ENCODE measurements at regions not wholly inside any gene's neighbourhood (a gene's known extent, or its start where the extent isn't known, plus 50 kb on each side); places are given as distances from the start of the nearest gene placed in this dataset.

DNA sequence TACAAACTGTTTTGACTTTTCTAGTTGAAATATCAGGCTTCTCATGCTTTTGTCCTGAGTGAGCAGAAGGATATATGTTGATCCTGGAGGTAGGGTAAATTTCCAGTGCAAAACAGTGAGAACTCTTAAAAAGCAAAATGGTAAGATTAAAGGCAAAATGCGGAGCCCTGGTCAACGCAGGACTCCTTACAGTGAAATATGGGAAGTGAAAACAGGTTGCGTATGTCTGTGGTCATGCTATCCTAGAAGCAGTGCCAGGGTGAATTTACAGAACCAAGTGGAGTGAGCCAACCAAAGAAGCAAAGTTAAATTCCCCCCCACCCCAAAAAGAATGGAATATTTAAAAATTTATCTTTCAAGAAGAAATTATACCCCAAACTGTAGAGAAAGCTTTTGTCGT, 256.4 kb downstream of the NR2F2 start:
- Histone ChIP-seq H3K36me3 (no peaks in the 10 kb centered on the region), H3K27me3 (no peaks in the 10 kb centered on the region), H3K27ac (no peak overlapping the region), H3K4me1 (no peaks in the 10 kb centered on the region), H3K4me3 (no peak overlapping the region), H3K9me3 (no peaks in the 10 kb centered on the region)
- no peak for DNase-seq (ENCODE audit: low spot score in 2 of 2)
- intact Hi-C loops (cut with DNase I): loop anchor here (10.0 kb wide), 1 partner anchor 222 kb away; no protein-coding TSS in a partner anchor
- TF ChIP-seq, protein P1, sequence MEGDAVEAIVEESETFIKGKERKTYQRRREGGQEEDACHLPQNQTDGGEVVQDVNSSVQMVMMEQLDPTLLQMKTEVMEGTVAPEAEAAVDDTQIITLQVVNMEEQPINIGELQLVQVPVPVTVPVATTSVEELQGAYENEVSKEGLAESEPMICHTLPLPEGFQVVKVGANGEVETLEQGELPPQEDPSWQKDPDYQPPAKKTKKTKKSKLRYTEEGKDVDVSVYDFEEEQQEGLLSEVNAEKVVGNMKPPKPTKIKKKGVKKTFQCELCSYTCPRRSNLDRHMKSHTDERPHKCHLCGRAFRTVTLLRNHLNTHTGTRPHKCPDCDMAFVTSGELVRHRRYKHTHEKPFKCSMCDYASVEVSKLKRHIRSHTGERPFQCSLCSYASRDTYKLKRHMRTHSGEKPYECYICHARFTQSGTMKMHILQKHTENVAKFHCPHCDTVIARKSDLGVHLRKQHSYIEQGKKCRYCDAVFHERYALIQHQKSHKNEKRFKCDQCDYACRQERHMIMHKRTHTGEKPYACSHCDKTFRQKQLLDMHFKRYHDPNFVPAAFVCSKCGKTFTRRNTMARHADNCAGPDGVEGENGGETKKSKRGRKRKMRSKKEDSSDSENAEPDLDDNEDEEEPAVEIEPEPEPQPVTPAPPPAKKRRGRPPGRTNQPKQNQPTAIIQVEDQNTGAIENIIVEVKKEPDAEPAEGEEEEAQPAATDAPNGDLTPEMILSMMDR (IDR thresholded peaks at IDR 0.05): no peak

DNA sequence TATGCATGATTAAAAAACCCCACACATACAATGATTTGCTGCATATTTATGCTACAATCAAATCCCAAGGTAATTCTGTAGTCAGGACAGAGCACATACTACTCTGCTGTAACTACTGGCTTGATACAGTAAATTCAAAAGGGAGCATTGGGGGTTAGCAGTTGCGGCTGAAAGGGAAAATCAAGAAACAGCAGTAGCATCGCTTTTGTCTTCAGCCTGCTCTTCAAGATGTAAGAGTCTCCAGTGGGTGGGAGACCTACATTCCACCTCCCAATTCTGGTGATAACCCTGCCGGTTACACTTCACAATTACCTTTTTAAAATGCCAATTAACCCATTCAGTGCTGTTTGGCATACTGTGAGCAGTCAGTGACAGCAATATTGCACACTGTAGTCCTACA, 259.4 kb downstream of the NR2F2 start:
- no peaks in the 10 kb centered on the region for H3K27me3 ChIP-seq
- TF ChIP-seq, protein P1 (IDR thresholded peaks at IDR 0.05): no peak
- H3K9me3 ChIP-seq: no peaks in the 10 kb centered on the region
- no peak overlapping the region for H3K27ac ChIP-seq
- no peaks in the 10 kb centered on the region for H3K4me1 ChIP-seq
- intact Hi-C loops (cut with DNase I): loop anchor here (10.0 kb wide), 1 partner anchor 225 kb away; no protein-coding TSS in a partner anchor
- H3K36me3 ChIP-seq: no peaks in the 10 kb centered on the region
- DNase-seq (ENCODE audit: low spot score in 2 of 2): no peak
- no peak overlapping the region for H3K4me3 ChIP-seq

DNA sequence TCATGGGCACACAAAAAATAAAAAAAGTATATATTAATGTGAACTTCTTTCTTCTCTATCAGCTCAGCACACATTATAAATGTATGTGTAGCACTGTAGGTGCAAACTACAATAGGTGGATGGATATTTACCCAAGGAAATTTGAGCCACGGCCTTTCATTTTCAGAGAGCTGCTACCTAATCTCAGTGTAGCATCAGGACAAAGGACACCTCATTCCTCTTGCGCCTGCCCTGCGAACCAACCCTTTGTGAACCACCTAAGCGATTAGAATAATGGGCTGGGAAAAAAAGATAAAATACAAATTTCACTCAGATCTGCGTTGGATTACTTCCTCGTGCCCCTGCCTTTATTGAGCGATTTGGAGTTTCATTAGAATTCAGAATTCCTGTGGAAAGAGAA, 263.2 kb downstream of the NR2F2 start:
- no peaks in the 10 kb centered on the region for H3K36me3 ChIP-seq
- DNase-seq (ENCODE audit: low spot score in 2 of 2): no peak
- intact Hi-C loops (cut with DNase I): no loop called here
- H3K9me3 ChIP-seq: no peaks in the 10 kb centered on the region
- H3K27me3 ChIP-seq: no peaks in the 10 kb centered on the region
- no peaks in the 10 kb centered on the region for H3K4me1 ChIP-seq
- H3K27ac ChIP-seq: no peak overlapping the region
- H3K4me3 ChIP-seq: no peak overlapping the region
- TF ChIP-seq, protein P1 (IDR thresholded peaks at IDR 0.05): no peak

DNA sequence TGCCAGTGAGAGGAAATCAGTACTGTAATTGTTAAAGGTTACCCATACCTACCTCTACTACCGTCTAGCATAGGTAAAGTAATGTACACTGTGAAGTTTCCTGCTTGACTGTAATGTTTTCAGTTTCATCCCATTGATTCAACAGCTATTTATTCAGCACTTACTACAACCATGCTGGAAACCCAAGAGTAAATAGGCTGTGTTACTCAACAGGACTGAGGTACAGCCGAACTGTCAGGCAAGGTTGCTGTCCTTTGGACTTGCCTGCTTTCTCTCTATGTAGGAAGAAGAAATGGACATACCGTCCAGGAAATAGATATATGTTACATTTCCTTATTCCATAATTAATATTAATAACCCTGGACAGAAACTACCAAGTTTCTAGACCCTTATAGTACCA, 265.5 kb downstream of the NR2F2 start:
- intact Hi-C loops (cut with DNase I): no loop called here
- no peak overlapping the region for H3K4me3 ChIP-seq
- no peaks in the 10 kb centered on the region for H3K27me3 ChIP-seq
- H3K9me3 ChIP-seq: no peaks in the 10 kb centered on the region
- TF ChIP-seq, protein P1 (IDR thresholded peaks at IDR 0.05): no peak
- no peaks in the 10 kb centered on the region for H3K36me3 ChIP-seq
- no peak for DNase-seq (ENCODE audit: low spot score in 2 of 2)
- H3K4me1 ChIP-seq: no peaks in the 10 kb centered on the region
- H3K27ac ChIP-seq: no peak overlapping the region

DNA sequence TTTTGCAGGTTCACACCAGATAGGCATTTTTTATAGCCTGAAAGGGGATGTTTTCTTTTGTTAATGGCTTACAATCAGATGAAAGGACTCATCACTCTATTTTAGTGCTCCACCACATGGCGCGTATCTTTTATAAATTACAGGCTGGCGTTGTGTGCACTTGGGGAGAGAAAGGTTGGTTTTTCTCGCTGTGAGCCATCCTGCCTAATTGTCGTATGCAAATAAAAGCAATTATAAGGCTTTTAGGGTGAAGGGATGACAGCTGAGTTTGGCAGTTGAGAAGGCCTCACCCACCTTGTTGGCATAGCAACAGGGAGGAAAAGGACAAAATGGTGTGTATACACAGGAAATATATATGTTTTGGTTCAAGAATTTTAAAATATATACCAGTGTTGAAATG, 268.0 kb downstream of the NR2F2 start:
- TF ChIP-seq, protein P1 (IDR thresholded peaks at IDR 0.05): no peak
- Histone ChIP-seq H3K27ac (no peak overlapping the region), H3K9me3 (no peaks in the 10 kb centered on the region), H3K27me3 (no peaks in the 10 kb centered on the region), H3K36me3 (no peaks in the 10 kb centered on the region), H3K4me1 (no peaks in the 10 kb centered on the region), H3K4me3 (no peak overlapping the region)
- intact Hi-C loops (cut with DNase I): no loop called here
- no peak for DNase-seq (ENCODE audit: low spot score in 2 of 2)

DNA sequence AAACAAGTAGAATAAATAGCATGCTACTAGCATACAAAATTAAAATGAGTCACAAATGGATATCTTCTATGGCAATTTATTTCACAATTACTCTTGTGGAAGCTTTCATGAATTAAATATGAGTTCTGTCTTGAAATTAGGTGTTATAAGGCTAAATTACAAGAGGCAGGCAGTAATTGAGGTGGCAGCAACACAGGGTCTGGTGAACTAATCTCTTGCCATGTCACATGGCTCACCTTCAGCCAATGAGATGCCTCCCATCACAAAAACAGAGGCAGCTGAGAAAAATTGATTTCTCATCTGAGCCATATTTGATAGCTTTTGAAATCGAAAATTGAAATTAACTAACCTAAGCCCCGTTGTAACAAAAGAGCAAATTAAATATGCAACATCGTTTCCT, 268.8 kb downstream of the NR2F2 start:
- no peaks in the 10 kb centered on the region for H3K36me3 ChIP-seq
- no peak for DNase-seq (ENCODE audit: low spot score in 2 of 2)
- TF ChIP-seq, protein P1 (IDR thresholded peaks at IDR 0.05): no peak
- H3K9me3 ChIP-seq: no peaks in the 10 kb centered on the region
- no peak overlapping the region for H3K4me3 ChIP-seq
- H3K27me3 ChIP-seq: no peaks in the 10 kb centered on the region
- intact Hi-C loops (cut with DNase I): no loop called here
- H3K4me1 ChIP-seq: no peaks in the 10 kb centered on the region
- H3K27ac ChIP-seq: no peak overlapping the region
